ENCODE measurements at regions not wholly inside any gene's neighbourhood (a gene's known extent, or its start where the extent isn't known, plus 50 kb on each side); places are given as distances from the start of the nearest gene placed in this dataset.
A peak's percentile ranks its signal among the peaks of the same experiment; 100 is the strongest.

DNA sequence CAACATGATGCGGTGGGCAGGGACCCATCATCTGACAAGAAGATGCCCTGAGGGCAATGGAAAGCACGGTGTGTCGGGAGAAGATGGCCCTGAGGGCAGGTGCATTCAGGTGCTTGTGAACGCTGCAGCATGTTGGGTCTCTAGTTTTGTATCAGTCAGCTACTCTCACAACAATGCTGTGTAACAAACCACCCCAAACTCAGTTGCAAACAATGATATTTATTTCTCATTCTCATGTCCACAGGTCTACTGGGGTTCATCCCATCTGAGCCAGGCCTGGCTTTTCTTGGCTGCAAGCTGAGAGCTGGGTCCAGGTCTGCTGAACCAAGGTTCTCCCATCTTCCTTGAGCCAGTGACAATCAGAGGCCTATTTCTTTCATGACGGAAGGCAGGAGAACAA lies 461.6 kb downstream of the PREX1 start:
- no peak for DNase-seq (ENCODE audit: low spot score)
- H4K20me1 ChIP-seq (ENCODE audit: insufficient read depth, low read length): no peaks in the 10 kb centered on the region
- no TSS peak for BruUV-seq (replicated peaks)
- ChIA-PET CTCF (ENCODE audit: low intra/inter-chr PET ratio, low total read pairs) (no interaction called here), POLR2A (no interaction called here)
- ATAC-seq: no peak
- H3K9ac ChIP-seq (ENCODE audit: insufficient read depth, low read depth, low read length): no peak overlapping the region
- no peak for FAIRE-seq
- 92% methylated on average over 5 of the region's 5 CpGs for WGBS (ENCODE audit: low lambda C conversion rate)
- in situ Hi-C loops (cut with HindIII; ENCODE audit: extremely low pct_ligation_motif_present, low pct_unique_long_range_greater_than_20kb): no loop called here
- H3K4me3 ChIP-seq (replicated peaks in 1 of 3; ENCODE audit: insufficient read depth in 1 of 3, low read depth in 2 of 3, low read length in 3 of 3): no peak overlapping the region
- no peak for TF ChIP-seq HNRNPH1 (optimal IDR thresholded peaks at IDR 0.05; ENCODE audit: low read depth, low read length)
- TF ChIP-seq HES4 (CRISPR knock-in tag; IDR thresholded peaks at IDR 0.05; ENCODE audit: borderline replicate concordance): 0 out of 2 replicates have a peak, but pooled peaks have one; percentile 31
- TF ChIP-seq RBAK (CRISPR knock-in tag; IDR thresholded peaks at IDR 0.05): peak; percentile 98
- no peak for TF ChIP-seq ZNF3 (CRISPR knock-in tag; IDR thresholded peaks at IDR 0.05)
- peaks cover 20% of the 10 kb centered on the region for H3K4me1 ChIP-seq (ENCODE audit: insufficient read depth, low read length)
- no peaks in the 10 kb centered on the region for H3K27me3 ChIP-seq (ENCODE audit: control insufficient read depth in 1 of 2, insufficient read depth in 2 of 2, low read length in 2 of 2)
- intact Hi-C loops (cut with micrococcal nuclease; ENCODE audit: unreplicated experiment): no loop called here
- no peaks in the 10 kb centered on the region for H3K79me2 ChIP-seq (ENCODE audit: insufficient read depth, low read length)
- H3K4me2 ChIP-seq (ENCODE audit: low read depth, low read length): no peak overlapping the region
- no peak overlapping the region for H3K27ac ChIP-seq (ENCODE audit: extremely low read length, insufficient read depth, low read length)
- H3K36me3 ChIP-seq (replicated peaks in 1 of 2; ENCODE audit: control insufficient read depth in 1 of 2, insufficient read depth in 2 of 2, low read length in 2 of 2): no peaks in the 10 kb centered on the region; a peak in 1 of 5 replicates
- H3K9me3 ChIP-seq (ENCODE audit: low read length): no peaks in the 10 kb centered on the region
- no peak overlapping the region for H2AFZ ChIP-seq (ENCODE audit: low read length)

DNA sequence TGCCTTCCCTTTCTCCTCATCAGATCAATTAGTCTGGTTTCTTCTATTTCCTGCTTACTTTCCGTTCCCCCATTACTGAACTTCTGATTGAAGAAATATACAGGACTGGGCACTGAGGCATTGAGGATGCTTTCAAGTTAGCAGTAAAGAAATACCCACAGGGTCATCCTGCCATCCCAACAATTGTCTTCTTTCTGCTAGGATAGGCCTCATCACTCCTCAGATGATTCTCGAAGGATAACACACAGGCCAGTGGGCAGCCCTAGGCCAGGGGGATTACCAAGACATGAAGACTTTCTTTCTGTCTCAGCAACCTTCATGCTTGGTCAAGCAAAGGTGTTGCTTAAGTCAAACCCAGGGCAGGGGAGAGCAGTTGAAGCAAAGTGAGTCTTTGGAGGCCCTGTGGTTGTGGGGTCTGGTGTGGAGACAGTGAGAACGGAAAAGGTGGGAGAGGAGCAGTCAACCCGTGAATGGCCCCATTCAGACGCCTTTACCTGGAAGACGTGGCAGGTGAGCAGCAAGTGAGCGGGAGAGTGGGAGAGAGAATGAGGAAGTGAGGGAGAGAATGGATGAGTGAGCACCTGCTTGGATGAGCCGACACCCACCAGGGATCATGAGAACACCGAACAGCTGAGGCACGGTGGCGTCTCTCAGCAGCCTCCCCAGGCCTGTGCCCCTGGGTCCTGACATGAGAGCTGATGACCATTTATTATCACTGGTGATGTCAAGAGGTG lies 462.9 kb downstream of the PREX1 start:
- 83% methylated on average over 11 of the region's 11 CpGs for WGBS (ENCODE audit: low lambda C conversion rate)
- H2AFZ ChIP-seq (ENCODE audit: low read length): no peak overlapping the region
- in situ Hi-C loops (cut with HindIII; ENCODE audit: extremely low pct_ligation_motif_present, low pct_unique_long_range_greater_than_20kb): no loop called here
- BruUV-seq (replicated peaks): no TSS peak
- no peaks in the 10 kb centered on the region for H4K20me1 ChIP-seq (ENCODE audit: insufficient read depth, low read length)
- no peak overlapping the region for H3K9ac ChIP-seq (ENCODE audit: insufficient read depth, low read depth, low read length)
- peaks cover 14% of the 10 kb centered on the region for H3K4me1 ChIP-seq (ENCODE audit: insufficient read depth, low read length)
- DNase-seq (ENCODE audit: low spot score): no peak
- POLR2A ChIA-PET: interaction anchor here (0.8 to 3.1 kb wide), 2 partner anchors 8 to 9 kb away, joined by 3 to 16 read pairs; no protein-coding TSS in a partner anchor
- no peaks in the 10 kb centered on the region; a peak in 1 of 5 replicates for H3K36me3 ChIP-seq (replicated peaks in 1 of 2; ENCODE audit: control insufficient read depth in 1 of 2, insufficient read depth in 2 of 2, low read length in 2 of 2)
- H3K4me3 ChIP-seq (replicated peaks in 1 of 3; ENCODE audit: insufficient read depth in 1 of 3, low read depth in 2 of 3, low read length in 3 of 3): no peak overlapping the region
- H3K79me2 ChIP-seq (ENCODE audit: insufficient read depth, low read length): no peaks in the 10 kb centered on the region
- no peaks in the 10 kb centered on the region for H3K27me3 ChIP-seq (ENCODE audit: control insufficient read depth in 1 of 2, insufficient read depth in 2 of 2, low read length in 2 of 2)
- CTCF ChIA-PET (ENCODE audit: low intra/inter-chr PET ratio, low total read pairs): no interaction called here
- H3K27ac ChIP-seq (ENCODE audit: extremely low read length, insufficient read depth, low read length): no peak overlapping the region
- TF ChIP-seq ZSCAN9 (CRISPR knock-in tag; IDR thresholded peaks at IDR 0.05; ENCODE audit: borderline replicate concordance) (no peak), CEBPB (IDR thresholded peaks at IDR 0.05; ENCODE audit: borderline replicate concordance, low read depth, low read length) (no peak), ZNF256 (CRISPR knock-in tag; conservative IDR thresholded peaks at IDR 0.05) (no peak), NCOR1 (IDR thresholded peaks at IDR 0.05; ENCODE audit: borderline replicate concordance, low read length) (no peak), ZFP82 (CRISPR knock-in tag; IDR thresholded peaks at IDR 0.05; ENCODE audit: borderline replicate concordance) (no peak), MAF1 (CRISPR knock-in tag; IDR thresholded peaks at IDR 0.05; ENCODE audit: borderline replicate concordance) (no peak), EEA1 (CRISPR knock-in tag; IDR thresholded peaks at IDR 0.05; ENCODE audit: borderline replicate concordance) (no peak)
- TF ChIP-seq, protein P1, sequence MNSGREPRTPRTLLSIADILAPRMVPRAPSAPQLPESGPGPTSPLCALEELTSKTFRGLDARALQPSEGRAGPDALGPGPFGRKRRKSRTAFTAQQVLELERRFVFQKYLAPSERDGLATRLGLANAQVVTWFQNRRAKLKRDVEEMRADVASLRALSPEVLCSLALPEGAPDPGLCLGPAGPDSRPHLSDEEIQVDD (CRISPR knock-in tag; IDR thresholded peaks at IDR 0.05; ENCODE audit: borderline replicate concordance): no peak
- TF ChIP-seq, protein P2, sequence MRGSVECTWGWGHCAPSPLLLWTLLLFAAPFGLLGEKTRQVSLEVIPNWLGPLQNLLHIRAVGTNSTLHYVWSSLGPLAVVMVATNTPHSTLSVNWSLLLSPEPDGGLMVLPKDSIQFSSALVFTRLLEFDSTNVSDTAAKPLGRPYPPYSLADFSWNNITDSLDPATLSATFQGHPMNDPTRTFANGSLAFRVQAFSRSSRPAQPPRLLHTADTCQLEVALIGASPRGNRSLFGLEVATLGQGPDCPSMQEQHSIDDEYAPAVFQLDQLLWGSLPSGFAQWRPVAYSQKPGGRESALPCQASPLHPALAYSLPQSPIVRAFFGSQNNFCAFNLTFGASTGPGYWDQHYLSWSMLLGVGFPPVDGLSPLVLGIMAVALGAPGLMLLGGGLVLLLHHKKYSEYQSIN (CRISPR knock-in tag; IDR thresholded peaks at IDR 0.05; ENCODE audit: borderline replicate concordance): no peak
- no peaks in the 10 kb centered on the region for H3K9me3 ChIP-seq (ENCODE audit: low read length)
- no peak for ATAC-seq
- intact Hi-C loops (cut with micrococcal nuclease; ENCODE audit: unreplicated experiment): no loop called here
- H3K4me2 ChIP-seq (ENCODE audit: low read depth, low read length): no peak overlapping the region
- no peak for FAIRE-seq
